ENCODE measurements at regions not wholly inside any gene's neighbourhood (a gene's known extent, or its start where the extent isn't known, plus 50 kb on each side); places are given as distances from the start of the nearest gene placed in this dataset.
"Not testable (repeated sequence)": the region's sequence is repeated elsewhere in the genome, so short reads cannot be mapped to it uniquely, and the experiment has no call there.

- Mint-ChIP-seq H3K4me1 (ENCODE audit: low read depth) (peaks cover 17% of the 10 kb centered on the region), H3K27ac (no peak overlapping the region), H3K9me3 (no peaks in the 10 kb centered on the region), H3K4me3 (no peak overlapping the region), H3K36me3 (ENCODE audit: low read depth) (peaks cover 32% of the 10 kb centered on the region), H3K27me3 (no peaks in the 10 kb centered on the region)
- ChIA-PET POLR2A (no interaction called here), CTCF (interaction anchor here (1.5 kb wide), 1 partner anchor 8 kb away, joined by 3 read pairs; no protein-coding TSS in a partner anchor)
- intact Hi-C loops (cut with DNase I, micrococcal nuclease), result no loop called here
- no peaks in the 10 kb centered on the region for H3K4me1 ChIP-seq (ENCODE audit: insufficient read depth, low read length)
- H3K27ac ChIP-seq (ENCODE audit: low read depth in 1 of 2, low read length in 2 of 2), result no peak overlapping the region
- no peak for ATAC-seq (ENCODE audit: poor library complexity)
- H3K27me3 ChIP-seq (ENCODE audit: control insufficient read depth in 1 of 2, insufficient read depth in 2 of 2, low read length in 2 of 2), result no peaks in the 10 kb centered on the region
- no peak for TF ChIP-seq CTCF (IDR thresholded peaks at IDR 0.05)
- H3K4me3 ChIP-seq (ENCODE audit: low read length), result no peak overlapping the region
- H3K36me3 ChIP-seq (ENCODE audit: insufficient read depth, low read length), result no peaks in the 10 kb centered on the region
- no peak for DNase-seq
- no peaks in the 10 kb centered on the region for H3K9me3 ChIP-seq (ENCODE audit: control insufficient read depth in 1 of 2, insufficient read depth in 1 of 2, low read length in 2 of 2)
Observed at GRCh38 chr6:144633886-144634285, 348.8 kb downstream of the UTRN start.

- H3K4me3 ChIP-seq (ENCODE audit: low read length), result no peak overlapping the region
- no peak for DNase-seq
- H3K27ac ChIP-seq (ENCODE audit: low read depth in 1 of 2, low read length in 2 of 2), result no peak overlapping the region
- no peak for ATAC-seq (ENCODE audit: poor library complexity)
- Mint-ChIP-seq H3K9me3 (no peaks in the 10 kb centered on the region), H3K4me1 (ENCODE audit: low read depth) (peaks cover 17% of the 10 kb centered on the region), H3K4me3 (no peak overlapping the region), H3K27ac (no peak overlapping the region), H3K36me3 (ENCODE audit: low read depth) (peaks cover 31% of the 10 kb centered on the region), H3K27me3 (no peaks in the 10 kb centered on the region)
- intact Hi-C loops (cut with DNase I, micrococcal nuclease), result no loop called here
- no peaks in the 10 kb centered on the region for H3K4me1 ChIP-seq (ENCODE audit: insufficient read depth, low read length)
- CTCF ChIA-PET, result interaction anchor here (1.5 kb wide), 1 partner anchor 9 kb away, joined by 3 read pairs; no protein-coding TSS in a partner anchor
- POLR2A ChIA-PET, result no interaction called here
- H3K9me3 ChIP-seq (ENCODE audit: control insufficient read depth in 1 of 2, insufficient read depth in 1 of 2, low read length in 2 of 2), result no peaks in the 10 kb centered on the region
- no peaks in the 10 kb centered on the region for H3K27me3 ChIP-seq (ENCODE audit: control insufficient read depth in 1 of 2, insufficient read depth in 2 of 2, low read length in 2 of 2)
- TF ChIP-seq CTCF (IDR thresholded peaks at IDR 0.05), result no peak
- no peaks in the 10 kb centered on the region for H3K36me3 ChIP-seq (ENCODE audit: insufficient read depth, low read length)
Observed at GRCh38 chr6:144634371-144634770, 349.2 kb downstream of the UTRN start.

GRCh38 chr6:144635051-144635450 is 349.9 kb downstream of the UTRN start:
- no peak overlapping the region for H3K4me3 ChIP-seq (ENCODE audit: low read length)
- no peak for TF ChIP-seq CTCF (IDR thresholded peaks at IDR 0.05)
- H3K27ac ChIP-seq (ENCODE audit: low read depth in 1 of 2, low read length in 2 of 2), result no peak overlapping the region
- Mint-ChIP-seq H3K9me3 (no peaks in the 10 kb centered on the region), H3K4me3 (no peak overlapping the region), H3K4me1 (ENCODE audit: low read depth) (peaks cover 15% of the 10 kb centered on the region), H3K27ac (no peak overlapping the region), H3K36me3 (ENCODE audit: low read depth) (peaks cover 27% of the 10 kb centered on the region), H3K27me3 (no peaks in the 10 kb centered on the region)
- intact Hi-C loops (cut with DNase I, micrococcal nuclease), result no loop called here
- no peaks in the 10 kb centered on the region for H3K36me3 ChIP-seq (ENCODE audit: insufficient read depth, low read length)
- DNase-seq (no peak), ATAC-seq (ENCODE audit: poor library complexity) (no peak)
- no peaks in the 10 kb centered on the region for H3K4me1 ChIP-seq (ENCODE audit: insufficient read depth, low read length)
- CTCF ChIA-PET, result interaction anchor here (1.5 kb wide), 1 partner anchor 9 kb away, joined by 3 read pairs; no protein-coding TSS in a partner anchor
- POLR2A ChIA-PET, result no interaction called here
- H3K9me3 ChIP-seq (ENCODE audit: control insufficient read depth in 1 of 2, insufficient read depth in 1 of 2, low read length in 2 of 2), result no peaks in the 10 kb centered on the region
- H3K27me3 ChIP-seq (ENCODE audit: control insufficient read depth in 1 of 2, insufficient read depth in 2 of 2, low read length in 2 of 2), result no peaks in the 10 kb centered on the region

GRCh38 chr6:144636025-144636424 is 350.9 kb downstream of the UTRN start:
- H3K4me1 ChIP-seq (ENCODE audit: insufficient read depth, low read length); H3K27me3 ChIP-seq (ENCODE audit: control insufficient read depth in 1 of 2, insufficient read depth in 2 of 2, low read length in 2 of 2); CTCF ChIA-PET; H3K4me3 ChIP-seq (ENCODE audit: low read length); H3K27me3 Mint-ChIP-seq; H3K36me3 ChIP-seq (ENCODE audit: insufficient read depth, low read length); H3K9me3 ChIP-seq (ENCODE audit: control insufficient read depth in 1 of 2, insufficient read depth in 1 of 2, low read length in 2 of 2); H3K27ac Mint-ChIP-seq; H3K4me3 Mint-ChIP-seq; intact Hi-C loops (cut with DNase I, micrococcal nuclease); DNase-seq; ATAC-seq (ENCODE audit: poor library complexity); H3K27ac ChIP-seq (ENCODE audit: low read depth in 1 of 2, low read length in 2 of 2); H3K9me3 Mint-ChIP-seq: not testable (repeated sequence)
- H3K4me1 Mint-ChIP-seq (ENCODE audit: low read depth), result peaks cover 17% of the 10 kb centered on the region
- H3K36me3 Mint-ChIP-seq (ENCODE audit: low read depth), result peaks cover 19% of the 10 kb centered on the region
- POLR2A ChIA-PET, result interaction anchor here (0.6 kb wide), 1 partner anchor 59 kb away, joined by 3 read pairs; no protein-coding TSS in a partner anchor

All from CD4-positive, alpha-beta T cell (primary cell).